Activated CD8-positive, alpha-beta T cell treated with anti-CD3 and anti-CD28 coated beads for 36 hours (primary cell): ENCODE measurements at regions not wholly inside any gene's neighbourhood (a gene's known extent, or its start where the extent isn't known, plus 50 kb on each side); places are given as distances from the start of the nearest gene placed in this dataset.
"Not testable (repeated sequence)": the region's sequence is repeated elsewhere in the genome, so short reads cannot be mapped to it uniquely, and the experiment has no call there.

Experiments
- ATAC-seq: fragments of 200-7000 bp; cut with Tn5 transposase; one replicate; pipeline ENCODE4 v1.10.0; 2021; ENCODE audit warnings: mild to moderate bottlenecking, moderate library complexity
- CTCF ChIA-PET: fragments of 350-600 bp; sonication (Branson Sonifier 250); formaldehyde crosslinking; loops from one replicate; lab custom pipeline; 2021; ENCODE audit warnings: antibody characterized with exemption; lab: Charles Lee
- POLR2A ChIA-PET: fragments of 350-600 bp; sonication (Branson Sonifier 250); formaldehyde crosslinking; loops from one replicate; lab custom pipeline; 2021; ENCODE audit warnings: antibody characterized with exemption; lab: Charles Lee
- DNase-seq: peaks from one replicate; pipeline ENCODE4 v3.0.0-alpha.2; 2020
- H3K27ac Mint-ChIP-seq: one replicate; pipeline ENCODE4 v1.8.0; 2021; ENCODE audit warnings: mild to moderate bottlenecking, mixed read lengths
- H3K27me3 Mint-ChIP-seq: one replicate; pipeline ENCODE4 v1.8.0; 2021; ENCODE audit warnings: mixed read lengths
- H3K36me3 Mint-ChIP-seq: one replicate; pipeline ENCODE4 v1.8.0; 2021; ENCODE audit warnings: low read depth, mixed read lengths
- H3K4me1 Mint-ChIP-seq: one replicate; pipeline ENCODE4 v1.8.0; 2021; ENCODE audit warnings: low read depth, mixed read lengths
- H3K4me3 Mint-ChIP-seq: one replicate; pipeline ENCODE4 v1.8.0; 2021; ENCODE audit warnings: mild to moderate bottlenecking, moderate library complexity, mixed read lengths
- H3K9me3 Mint-ChIP-seq: one replicate; pipeline ENCODE4 v1.8.0; 2021; ENCODE audit warnings: mixed read lengths
- CTCF ChIP-seq: fragments of 200-600 bp; IDR thresholded peaks from one replicate; pipeline ENCODE4 v1.8.0; 2022; ENCODE audit warnings: antibody characterized with exemption, mild to moderate bottlenecking
- intact Hi-C: fragments of 100-400 bp; cut with micrococcal nuclease; formaldehyde crosslinking; loops from one replicate; pipeline ENCODE4 v1.10.0; 2022

- ChIA-PET POLR2A (no interaction called here), CTCF (no interaction called here)
- intact Hi-C loops: no loop called here
- DNase-seq (peak; percentile 22), ATAC-seq (no peak)
- Mint-ChIP-seq H3K4me3 (no peak overlapping the region), H3K27ac (no peak overlapping the region), H3K4me1 (peaks cover 5% of the 10 kb centered on the region), H3K9me3 (no peaks in the 10 kb centered on the region), H3K36me3 (no peaks in the 10 kb centered on the region), H3K27me3 (no peaks in the 10 kb centered on the region)
- no peak for TF ChIP-seq CTCF
Observed at GRCh38 chr11:57885298-57886050, 123.9 kb downstream of the CTNND1 start.

- POLR2A ChIA-PET: no interaction called here
- TF ChIP-seq CTCF: no peak
- intact Hi-C loops: no loop called here
- no peaks in the 10 kb centered on the region for H3K36me3 Mint-ChIP-seq
- H3K4me3 Mint-ChIP-seq: no peak overlapping the region
- no peaks in the 10 kb centered on the region for H3K4me1 Mint-ChIP-seq
- no peak overlapping the region for H3K27ac Mint-ChIP-seq
- H3K27me3 Mint-ChIP-seq: peaks cover 1% of the 10 kb centered on the region
- H3K9me3 Mint-ChIP-seq: no peaks in the 10 kb centered on the region
- ATAC-seq (no peak), DNase-seq (no peak)
- CTCF ChIA-PET: no interaction called here
Observed at GRCh38 chr11:57888386-57888785, 126.8 kb downstream of the CTNND1 start.

- CTCF ChIA-PET: no interaction called here
Observed at GRCh38 chr11:57890521-57890920, 128.9 kb downstream of the CTNND1 start.

GRCh38 chr11:57893200-57893599, 130.5 kb upstream of the OR9Q1 start:
- H3K4me1 Mint-ChIP-seq, H3K4me3 Mint-ChIP-seq, H3K36me3 Mint-ChIP-seq, CTCF ChIA-PET, H3K27ac Mint-ChIP-seq, H3K9me3 Mint-ChIP-seq, intact Hi-C loops, DNase-seq, ATAC-seq, POLR2A ChIA-PET: not testable (repeated sequence)
- peaks cover 13% of the 10 kb centered on the region for H3K27me3 Mint-ChIP-seq

More at GRCh38 chr11:57890521-57890920, 128.9 kb downstream of the CTNND1 start:
- Mint-ChIP-seq H3K27me3 (peaks cover 3% of the 10 kb centered on the region), H3K4me1 (no peaks in the 10 kb centered on the region), H3K9me3 (peaks cover 2% of the 10 kb centered on the region), H3K4me3 (no peak overlapping the region), H3K36me3 (no peaks in the 10 kb centered on the region), H3K27ac (no peak overlapping the region)
- intact Hi-C loops: no loop called here
- TF ChIP-seq CTCF: no peak
- no peak for ATAC-seq
- POLR2A ChIA-PET: no interaction called here
- DNase-seq: no peak

GRCh38 chr11:57896361-57897145, 127.1 kb upstream of the OR9Q1 start:
- Mint-ChIP-seq H3K4me3 (no peak overlapping the region), H3K27me3 (peaks cover 17% of the 10 kb centered on the region), H3K36me3 (no peaks in the 10 kb centered on the region), H3K27ac (no peak overlapping the region), H3K9me3 (peaks cover 2% of the 10 kb centered on the region), H3K4me1 (no peaks in the 10 kb centered on the region)
- ChIA-PET CTCF (no interaction called here), POLR2A (no interaction called here)
- ATAC-seq (no peak), DNase-seq (no peak)
- TF ChIP-seq CTCF: no peak
- intact Hi-C loops: no loop called here
